ENCODE measurements at regions not wholly inside any gene's neighbourhood (a gene's known extent, or its start where the extent isn't known, plus 50 kb on each side); places are given as distances from the start of the nearest gene placed in this dataset.

GRCh38 chr5:32501071-32502002 is 56.8 kb upstream of the ZFR start:
- DNase-seq = no peak

GRCh38 chr5:32500181-32500580 is 55.6 kb upstream of the ZFR start:
- no peak for DNase-seq

GRCh38 chr5:32499261-32499660 is 54.7 kb upstream of the ZFR start:
- no peak for DNase-seq

- no peak for DNase-seq
Observed at GRCh38 chr5:32498484-32498883, 53.9 kb upstream of the ZFR start.

GRCh38 chr5:32496104-32496503 is 51.6 kb upstream of the ZFR start:
- no peak for DNase-seq

- no peak for DNase-seq
Observed at GRCh38 chr5:32494827-32495226, 50.3 kb upstream of the ZFR start.

Measured in GOT3 (cell line).